GM21360 (cell line): ENCODE measurements at regions not wholly inside any gene's neighbourhood (a gene's known extent, or its start where the extent isn't known, plus 50 kb on each side); places are given as distances from the start of the nearest gene placed in this dataset.
"Not testable (repeated sequence)": the region's sequence is repeated elsewhere in the genome, so short reads cannot be mapped to it uniquely, and the experiment has no call there.

ENCODE experiments used
- ATAC-seq: cut with Tn5 transposase; IDR thresholded peaks from one replicate; pipeline ENCODE4 v1.9.1; 2021; ENCODE audit warnings: mild to moderate bottlenecking, moderate library complexity; ENCODE audit not compliant: unreplicated experiment

DNA sequence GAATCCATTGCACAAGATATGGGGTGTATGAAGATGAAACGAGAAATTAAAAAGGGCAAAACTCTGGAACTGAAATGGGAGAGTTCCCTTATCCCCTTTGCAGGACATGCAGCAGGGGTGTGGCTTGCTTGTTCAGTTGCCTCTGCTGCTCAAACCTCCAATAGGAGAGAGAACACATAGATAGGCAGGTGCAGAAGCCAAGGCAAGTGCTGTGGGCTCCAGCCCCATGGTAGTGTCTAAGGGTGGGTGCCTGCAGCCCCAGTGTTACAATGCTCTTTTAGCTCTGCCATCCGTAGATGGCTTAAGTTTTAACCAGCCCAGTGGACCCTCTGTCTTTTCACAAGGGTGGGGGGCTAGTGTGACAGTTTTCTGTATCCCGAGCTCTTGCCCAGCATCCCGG lies 69.7 kb downstream of the CMAS start:
- ATAC-seq, result no peak

DNA sequence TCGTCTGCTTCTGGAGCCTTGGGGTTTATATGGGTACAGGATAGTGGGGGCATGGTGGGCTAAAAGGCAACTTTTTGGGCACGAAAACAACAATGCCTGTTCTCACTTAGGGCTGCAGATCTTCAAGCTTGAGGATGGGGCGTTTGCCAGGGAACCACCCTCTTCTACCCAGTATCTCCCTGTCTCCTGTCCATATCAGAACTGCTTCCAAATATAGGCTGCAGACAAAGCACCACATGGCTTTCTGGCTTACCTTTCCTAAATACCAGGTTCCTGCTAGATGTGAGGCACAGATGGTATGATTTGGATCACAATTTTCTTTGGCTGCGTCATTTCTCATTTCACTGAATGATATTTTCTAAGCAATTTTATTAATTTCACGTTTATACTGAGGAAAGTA lies 70.4 kb downstream of the CMAS start:
- ATAC-seq, result no peak

DNA sequence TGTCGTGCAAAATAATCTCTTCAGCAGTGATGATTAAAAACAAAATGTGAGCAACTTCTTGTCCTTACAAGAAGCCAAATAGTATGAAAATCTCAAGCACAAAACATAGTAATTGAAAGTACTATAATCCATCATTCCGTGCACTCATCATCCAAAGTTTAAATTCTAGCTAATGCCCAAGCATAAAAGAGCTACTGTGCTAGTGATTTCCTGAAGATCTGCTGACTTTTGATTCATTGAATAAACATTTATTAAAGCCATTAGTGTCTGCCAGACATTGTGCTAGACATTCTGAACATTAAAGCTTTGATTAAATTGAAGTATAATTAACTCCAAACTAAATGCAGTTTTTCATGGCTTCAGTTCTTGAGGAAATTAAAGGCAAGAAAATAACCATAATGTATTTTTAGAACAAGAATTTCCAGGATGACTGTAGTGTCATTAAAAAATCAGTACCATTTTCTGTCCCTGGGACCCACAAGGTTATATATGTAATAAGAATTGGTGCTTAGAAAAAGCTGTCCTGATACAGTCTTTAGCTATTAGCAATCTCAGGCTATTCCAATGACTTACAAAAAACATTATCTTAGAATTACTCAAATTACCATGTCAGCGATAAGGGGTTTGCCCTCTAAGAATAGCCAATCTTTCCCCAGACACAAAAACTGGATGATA lies 71.7 kb downstream of the CMAS start:
- no peak for ATAC-seq

GRCh38 chr12:22118238-22118790 lies 72.3 kb downstream of the CMAS start:
- ATAC-seq, result no peak

DNA sequence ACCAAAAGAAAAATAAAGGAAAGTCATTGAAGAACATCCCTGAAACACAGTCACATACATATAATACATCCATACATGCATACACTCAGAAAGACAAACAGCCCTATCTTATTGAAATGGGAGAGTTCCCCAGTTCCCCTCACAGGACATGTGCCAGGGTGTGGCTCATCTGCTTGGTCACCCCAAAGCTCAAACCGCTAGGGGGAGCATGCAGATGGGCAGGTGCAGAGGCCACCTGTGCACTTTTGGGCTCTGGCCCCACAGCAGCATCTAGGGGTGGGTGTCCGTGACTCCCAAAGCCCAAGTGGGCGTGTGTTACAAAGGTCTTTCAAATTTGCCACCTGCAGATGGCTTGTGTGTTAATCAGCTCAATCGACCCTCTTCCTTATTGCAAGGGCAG lies 75.2 kb downstream of the CMAS start:
- peak; percentile 71 for ATAC-seq

DNA sequence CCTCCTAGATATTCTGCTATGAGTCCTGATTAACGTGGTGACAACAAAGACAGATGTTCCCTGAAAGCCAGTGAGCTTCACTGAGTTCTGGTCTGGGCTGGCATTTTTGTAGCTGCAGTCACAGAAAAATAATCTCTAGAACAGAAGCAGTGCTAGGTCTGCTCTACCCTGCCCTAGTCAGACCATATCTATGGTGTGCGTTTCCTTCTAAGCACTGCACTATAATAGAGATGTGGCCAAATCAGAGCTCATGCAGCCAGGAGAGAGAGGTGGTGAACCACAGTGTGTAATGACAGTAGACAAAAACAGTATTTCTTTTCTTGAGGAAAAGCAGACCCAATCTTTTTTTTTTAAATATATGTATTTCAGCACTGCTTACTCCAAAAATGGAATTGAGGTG lies 76.3 kb downstream of the CMAS start:
- no peak for ATAC-seq

- no peak for ATAC-seq
Measured at GRCh38 chr12:22124987-22125386, 79.0 kb downstream of the CMAS start.

DNA sequence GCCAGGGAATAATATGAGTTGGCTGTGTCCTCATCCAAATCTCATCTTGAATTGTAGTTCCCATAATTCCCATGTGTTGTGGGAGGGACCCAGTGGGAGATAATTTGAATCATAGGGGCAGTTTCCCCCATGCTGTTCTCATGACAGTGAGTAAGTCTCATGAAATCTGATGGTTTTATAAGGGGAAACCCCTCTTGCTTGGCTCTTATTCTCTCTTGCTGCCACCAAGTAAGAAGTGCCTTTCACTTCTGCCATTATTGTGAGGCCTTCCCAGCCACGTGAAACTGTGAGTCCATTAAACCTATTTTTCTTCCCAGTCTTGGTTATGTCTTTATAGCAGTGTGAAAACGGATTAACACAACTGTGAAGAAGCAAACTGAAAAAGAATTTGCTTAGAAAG lies 80.1 kb downstream of the CMAS start:
- not testable (repeated sequence) for ATAC-seq

DNA sequence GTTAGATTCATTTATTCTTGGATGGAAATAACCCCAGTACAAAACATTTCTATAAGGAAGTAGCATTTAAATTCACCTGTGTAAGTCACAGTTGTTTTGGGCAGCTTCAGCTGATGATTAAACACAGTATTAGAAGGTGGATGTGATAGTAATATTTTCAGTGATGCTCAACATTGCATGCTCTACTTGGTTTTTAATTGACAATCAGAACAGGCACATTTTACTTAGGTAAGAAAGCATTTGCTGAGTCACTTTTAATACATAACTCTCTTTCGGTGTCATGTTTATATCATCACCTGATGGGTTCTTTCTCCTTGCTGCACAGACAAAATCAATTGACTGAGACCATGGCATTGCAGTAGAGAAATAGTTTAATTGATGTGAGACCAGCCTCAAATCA lies 80.7 kb downstream of the CMAS start:
- ATAC-seq, result no peak

DNA sequence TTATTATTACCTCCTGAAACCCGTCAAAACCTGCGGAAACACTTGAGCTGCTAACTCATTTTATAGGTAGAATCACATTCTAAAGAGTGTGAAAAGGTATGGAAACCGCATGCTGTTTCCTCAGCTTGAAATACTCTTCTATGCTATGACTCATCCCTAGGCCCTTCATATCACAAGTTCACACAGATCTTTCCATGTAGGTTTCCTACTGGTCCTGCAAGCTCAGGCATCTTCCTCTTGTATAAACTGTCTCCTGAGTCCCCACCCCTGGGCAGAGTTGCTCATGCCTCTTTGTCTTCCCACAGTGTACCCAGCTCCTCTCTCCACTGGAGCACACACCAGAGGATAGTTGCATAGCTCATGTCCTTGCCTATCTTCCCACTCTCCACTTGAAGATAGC lies 84.7 kb downstream of the CMAS start:
- no peak for ATAC-seq

DNA sequence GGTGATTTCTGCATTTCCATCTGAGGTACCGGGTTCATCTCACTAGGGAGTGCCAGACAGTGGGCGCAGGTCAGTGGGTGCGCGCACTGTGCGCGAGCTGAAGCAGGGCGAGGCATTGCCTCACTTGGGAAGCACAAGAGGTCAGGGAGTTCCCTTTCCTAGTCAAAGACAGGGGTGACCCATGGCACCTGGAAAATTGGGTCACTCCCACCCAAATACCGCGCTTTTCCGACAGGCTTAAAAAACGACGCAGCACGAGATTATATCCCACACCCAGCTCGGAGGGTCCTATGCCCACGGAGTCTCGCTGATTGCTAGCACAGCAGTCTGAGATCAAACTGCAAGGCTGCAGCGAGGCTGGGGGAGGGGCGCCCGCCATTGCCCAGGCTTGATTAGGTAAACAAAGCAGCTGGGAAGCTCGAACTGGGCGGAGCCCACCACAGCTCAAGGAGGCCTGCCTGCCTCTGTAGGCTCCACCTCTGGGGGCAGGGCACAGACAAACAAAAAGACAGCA lies 90.6 kb downstream of the CMAS start:
- not testable (repeated sequence) for ATAC-seq
